GM20000 (cell line): ENCODE measurements at regions not wholly inside any gene's neighbourhood (a gene's known extent, or its start where the extent isn't known, plus 50 kb on each side); places are given as distances from the start of the nearest gene placed in this dataset.

Source experiments
- DNase-seq: peaks from one replicate; pipeline ENCODE4 v3.0.0; 2012; ENCODE audit warnings: low spot score
- CTCF ChIP-seq: IDR thresholded peaks from 2 replicates; pipeline ENCODE4 v1.5.1; 2012; ENCODE audit warnings: mild to moderate bottlenecking, control low read depth; ENCODE audit errors: extremely low read depth, missing control alignments

GRCh38 chr5:155128786-155129512 is 115.4 kb downstream of the KIF4B start:
- TF ChIP-seq CTCF = no peak
- no peak for DNase-seq

- no peak for TF ChIP-seq CTCF
- no peak for DNase-seq
Observed at GRCh38 chr5:155129513-155129880, 115.9 kb downstream of the KIF4B start.

GRCh38 chr5:155134130-155134529 is 120.6 kb downstream of the KIF4B start:
- DNase-seq = no peak
- TF ChIP-seq CTCF = no peak

- no peak for TF ChIP-seq CTCF
- no peak for DNase-seq
Observed at GRCh38 chr5:155136216-155136850, 122.8 kb downstream of the KIF4B start.

GRCh38 chr5:155137683-155138082 is 124.1 kb downstream of the KIF4B start:
- no peak for TF ChIP-seq CTCF
- DNase-seq = no peak

GRCh38 chr5:155140646-155141045 is 127.1 kb downstream of the KIF4B start:
- TF ChIP-seq CTCF = no peak
- no peak for DNase-seq

GRCh38 chr5:155144956-155145355 is 131.4 kb downstream of the KIF4B start:
- DNase-seq = no peak
- no peak for TF ChIP-seq CTCF
